Panc1 (cell line): ENCODE measurements at regions not wholly inside any gene's neighbourhood (a gene's known extent, or its start where the extent isn't known, plus 50 kb on each side); places are given as distances from the start of the nearest gene placed in this dataset.

ENCODE experiments used
- ATAC-seq: fragments of 200-7000 bp; cut with Tn5 transposase; 2 replicates; pipeline ENCODE4 v1.9.1; 2020; ENCODE audit warnings: mild to moderate bottlenecking, moderate library complexity
- BruUV-seq: library from RNA; stranded (reverse); fragments of 400-500 nt; replicated peaks from 2 replicates; lab custom pipeline; 2021; lab: Mats Ljungman, UMichigan
- CTCF ChIA-PET: fragments of 300-600 bp; sonication (Branson Sonifier 250); formaldehyde crosslinking; loops from one replicate; lab custom pipeline; 2022; ENCODE audit warnings: antibody characterized with exemption; lab: Charles Lee
- POLR2A ChIA-PET: fragments of 300-600 bp; sonication (Branson Sonifier 250); formaldehyde crosslinking; loops from one replicate; lab custom pipeline; 2022; ENCODE audit warnings: antibody characterized with exemption; lab: Charles Lee
- DNase-seq: peaks from one replicate; pipeline ENCODE4 v3.0.0-alpha.2; 2010; ENCODE audit warnings: low read depth, low spot score
- H3K27ac ChIP-seq: 2 replicates; pipeline ENCODE4 v1.5.1; 2011; ENCODE audit warnings: mild to moderate bottlenecking, low read length, inconsistent platforms
- H3K27me3 ChIP-seq: fragments of 200-500 bp; sonication (Bioruptor generic); 2 replicates; pipeline ENCODE4 v1.6.0; 2014; ENCODE audit warnings: low read length, inconsistent platforms; ENCODE audit not compliant: control insufficient read depth, insufficient read depth
- H3K36me3 ChIP-seq: fragments of 200-500 bp; sonication (Bioruptor generic); 2 replicates; pipeline ENCODE4 v1.5.1; 2014; ENCODE audit warnings: inconsistent platforms, mild to moderate bottlenecking, low read length, moderate library complexity; ENCODE audit not compliant: control insufficient read depth, insufficient read depth
- H3K4me1 ChIP-seq: 2 replicates; pipeline ENCODE4 v1.5.1; 2011; ENCODE audit warnings: inconsistent platforms, mild to moderate bottlenecking, low read length, moderate library complexity; ENCODE audit not compliant: control insufficient read depth, insufficient read depth
- H3K4me3 ChIP-seq, 2 experiments: 2 replicates each; pipeline ENCODE4 v1.5.1; 2011 to 2012; ENCODE audit warnings: low read depth in 2 of 2, low read length in 2 of 2, mild to moderate bottlenecking in 2 of 2, inconsistent platforms in 1 of 2, moderate library complexity in 1 of 2
- H3K9me3 ChIP-seq: fragments of 200-500 bp; sonication (Bioruptor generic); 2 replicates; pipeline ENCODE4 v1.5.1; 2014; ENCODE audit warnings: low read depth, mild to moderate bottlenecking, inconsistent platforms, low read length, moderate library complexity; ENCODE audit not compliant: control insufficient read depth, insufficient read depth
- CTCF ChIP-seq: fragments of 450-650 bp; IDR thresholded peaks from 2 replicates; pipeline ENCODE4 v1.5.1; 2017; ENCODE audit warnings: mild to moderate bottlenecking
- POLR2AphosphoS5 ChIP-seq: IDR thresholded peaks from 2 replicates; pipeline ENCODE4 v1.6.1; 2012; ENCODE audit warnings: mild to moderate bottlenecking, low read depth, low read length, moderate library complexity
- REST ChIP-seq, 2 experiments: IDR thresholded peaks; 2 replicates each; pipeline ENCODE4 v1.6.1; 2011 to 2012; ENCODE audit warnings: low read depth in 2 of 2, control low read depth in 1 of 2, low read length in 1 of 2, mild to moderate bottlenecking in 1 of 2, moderate library complexity in 1 of 2; ENCODE audit not compliant: insufficient read depth in 1 of 2
- SIN3A ChIP-seq: IDR thresholded peaks from 2 replicates; pipeline ENCODE4 v1.6.1; 2012; ENCODE audit warnings: low read depth, mild to moderate bottlenecking, low read length, moderate library complexity, borderline replicate concordance; ENCODE audit not compliant: insufficient read depth
- TCF7L2 ChIP-seq: IDR thresholded peaks from 2 replicates; pipeline ENCODE4 v1.6.1; 2011; ENCODE audit warnings: mild to moderate bottlenecking, low read depth, low read length, inconsistent platforms
- in situ Hi-C: cut with HindIII; loops from 2 replicates; pipeline ENCODE4 v1.10.0; 2016; ENCODE audit warnings: low sequenced_read_pairs, low pct_unique_long_range_greater_than_20kb
- intact Hi-C: fragments of 100-400 bp; cut with micrococcal nuclease; formaldehyde crosslinking; loops from one replicate; pipeline ENCODE4 v1.10.0; 2022; ENCODE audit not compliant: unreplicated experiment

GRCh38 chr3:46090161-46090591, 62.9 kb upstream of the XCR1 start:
- in situ Hi-C loops (no loop called here), intact Hi-C loops (no loop called here)
- ATAC-seq (no peak), DNase-seq (no peak)
- Histone ChIP-seq H3K4me3 (no peak overlapping the region), H3K9me3 (no peaks in the 10 kb centered on the region), H3K27ac (no peak overlapping the region), H3K27me3 (no peaks in the 10 kb centered on the region), H3K36me3 (no peaks in the 10 kb centered on the region), H3K4me1 (no peaks in the 10 kb centered on the region)
- no TSS peak for BruUV-seq
- CTCF ChIA-PET = no interaction called here
- TF ChIP-seq CTCF (no peak), TCF7L2 (no peak), POLR2AphosphoS5 (no peak), REST (IDR thresholded peaks at IDR 0.05; ENCODE audit: insufficient read depth in 1 of 2, low read depth in 2 of 2, low read length in 1 of 2) (no peak), SIN3A (no peak)
- POLR2A ChIA-PET = no interaction called here

- no peak overlapping the region for H3K27ac ChIP-seq
- no peak overlapping the region for H3K4me3 ChIP-seq
- ChIA-PET POLR2A (no interaction called here), CTCF (no interaction called here)
- H3K36me3 ChIP-seq = no peaks in the 10 kb centered on the region
- BruUV-seq = no TSS peak
- DNase-seq = no peak
- H3K27me3 ChIP-seq = no peaks in the 10 kb centered on the region
- in situ Hi-C loops (no loop called here), intact Hi-C loops (loop anchor here (10.0 kb wide), 1 partner anchor 285 kb away; the partner anchor contains the start of gene CCR5)
- H3K4me1 ChIP-seq = no peaks in the 10 kb centered on the region
- no peak for ATAC-seq
- no peak for TF ChIP-seq TCF7L2
- no peak for TF ChIP-seq SIN3A
- TF ChIP-seq REST (IDR thresholded peaks at IDR 0.05; ENCODE audit: insufficient read depth in 1 of 2, low read depth in 2 of 2, low read length in 1 of 2) = no peak
- TF ChIP-seq CTCF = no peak
- TF ChIP-seq POLR2AphosphoS5 = no peak
- no peaks in the 10 kb centered on the region for H3K9me3 ChIP-seq
These were observed 62.1 kb upstream of the XCR1 start for GRCh38 chr3:46089237-46090011.
